H9 (cell line): ENCODE measurements at regions not wholly inside any gene's neighbourhood (a gene's known extent, or its start where the extent isn't known, plus 50 kb on each side); places are given as distances from the start of the nearest gene placed in this dataset.

Experiments
- DNase-seq: peaks from one replicate; pipeline ENCODE4 v3.0.0-alpha.2; 2017
- H2AFZ ChIP-seq: one replicate; pipeline ENCODE4 v1.6.1; 2013; ENCODE audit warnings: mild to moderate bottlenecking, low read length, control low read depth, moderate library complexity
- H2AK5ac ChIP-seq: 2 replicates; pipeline ENCODE4 v1.6.1; 2013; ENCODE audit warnings: low read length, control low read depth, mixed read lengths; ENCODE audit not compliant: insufficient read length
- H2BK120ac ChIP-seq: one replicate; pipeline ENCODE4 v1.6.1; 2013; ENCODE audit warnings: low read depth, mild to moderate bottlenecking, low read length, control low read depth, inconsistent platforms; ENCODE audit not compliant: poor library complexity, severe bottlenecking
- H2BK12ac ChIP-seq: 2 replicates; pipeline ENCODE4 v1.6.1; 2013; ENCODE audit warnings: low read length, control low read depth, mixed read lengths, low read depth; ENCODE audit not compliant: insufficient read length
- H2BK15ac ChIP-seq: 2 replicates; pipeline ENCODE4 v1.6.1; 2013; ENCODE audit warnings: low read depth, low read length, control low read depth
- H2BK20ac ChIP-seq: one replicate; pipeline ENCODE4 v1.6.1; 2013; ENCODE audit warnings: low read depth, mild to moderate bottlenecking, low read length, control low read depth, inconsistent platforms; ENCODE audit not compliant: poor library complexity, severe bottlenecking
- H2BK5ac ChIP-seq: 2 replicates; pipeline ENCODE4 v1.6.1; 2013; ENCODE audit warnings: low read length, control low read depth, mixed read lengths; ENCODE audit not compliant: insufficient read length
- H3K14ac ChIP-seq: 2 replicates; pipeline ENCODE4 v1.6.1; 2013; ENCODE audit warnings: low read length, control low read depth; ENCODE audit not compliant: insufficient read depth
- H3K18ac ChIP-seq: 2 replicates; pipeline ENCODE4 v1.6.1; 2013; ENCODE audit warnings: low read depth, mild to moderate bottlenecking, mixed read lengths, low read length, control low read depth; ENCODE audit not compliant: insufficient read length
- H3K23ac ChIP-seq: 2 replicates; pipeline ENCODE4 v1.6.1; 2013; ENCODE audit warnings: low read length, control low read depth, mixed read lengths, low read depth; ENCODE audit not compliant: insufficient read length
- H3K23me2 ChIP-seq: 2 replicates; pipeline ENCODE4 v1.6.1; 2013; ENCODE audit warnings: low read depth, mild to moderate bottlenecking, mixed read lengths, low read length, control low read depth; ENCODE audit not compliant: insufficient read length, poor library complexity, severe bottlenecking
- H3K27ac ChIP-seq: 2 replicates; pipeline ENCODE4 v1.5.1; 2013; ENCODE audit warnings: low read length, control low read depth, mixed read lengths, low read depth; ENCODE audit not compliant: insufficient read length
- H3K27me3 ChIP-seq: 2 replicates; pipeline ENCODE4 v1.6.1; 2013; ENCODE audit warnings: low read length, control low read depth, inconsistent platforms; ENCODE audit not compliant: insufficient read depth
- H3K4ac ChIP-seq: 2 replicates; pipeline ENCODE4 v1.6.1; 2013; ENCODE audit warnings: low read depth, mild to moderate bottlenecking, control low read depth, inconsistent platforms, low read length, moderate library complexity
- H3K4me1 ChIP-seq: 2 replicates; pipeline ENCODE4 v1.6.1; 2013; ENCODE audit warnings: low read length, control low read depth, inconsistent platforms; ENCODE audit not compliant: insufficient read depth
- H3K4me2 ChIP-seq: 2 replicates; pipeline ENCODE4 v1.6.1; 2013; ENCODE audit warnings: low read length, control low read depth, mixed read lengths; ENCODE audit not compliant: insufficient read length, insufficient read depth
- H3K56ac ChIP-seq: 2 replicates; pipeline ENCODE4 v1.6.1; 2013; ENCODE audit warnings: low read depth, mild to moderate bottlenecking, mixed read lengths, low read length, control low read depth; ENCODE audit not compliant: insufficient read length
- H3K79me1 ChIP-seq: 2 replicates; pipeline ENCODE4 v1.6.1; 2013; ENCODE audit warnings: low read depth, mild to moderate bottlenecking, moderate library complexity, low read length, control low read depth, inconsistent platforms; ENCODE audit not compliant: insufficient read depth, poor library complexity, severe bottlenecking
- H3K79me2 ChIP-seq: 2 replicates; pipeline ENCODE4 v1.6.1; 2013; ENCODE audit warnings: low read length, control low read depth, inconsistent platforms; ENCODE audit not compliant: insufficient read depth
- H3K9ac ChIP-seq: 2 replicates; pipeline ENCODE4 v1.6.1; 2013; ENCODE audit warnings: low read length, control low read depth, mixed read lengths; ENCODE audit not compliant: insufficient read length; ENCODE audit errors: extremely low read depth
- H3K9me3 ChIP-seq: one replicate; pipeline ENCODE4 v1.6.1; 2013; ENCODE audit warnings: low read depth, low read length, inconsistent platforms; ENCODE audit not compliant: control insufficient read depth
- H3T11ph ChIP-seq: one replicate; pipeline ENCODE4 v1.6.1; 2013; ENCODE audit warnings: mild to moderate bottlenecking, low read length, control low read depth, inconsistent platforms
- H4K20me1 ChIP-seq: one replicate; pipeline ENCODE4 v1.6.1; 2013; ENCODE audit not compliant: control insufficient read depth, insufficient read length, insufficient read depth
- H4K5ac ChIP-seq: 2 replicates; pipeline ENCODE4 v1.6.1; 2013; ENCODE audit warnings: low read depth, mild to moderate bottlenecking, mixed read lengths, low read length, control low read depth; ENCODE audit not compliant: insufficient read length
- H4K8ac ChIP-seq: replicated peaks from 2 replicates; pipeline ENCODE4 v1.6.1; 2013; ENCODE audit warnings: low read length, control low read depth, mixed read lengths, low read depth; ENCODE audit not compliant: insufficient read length
- H4K91ac ChIP-seq: 2 replicates; pipeline ENCODE4 v1.6.1; 2013; ENCODE audit warnings: low read depth, mild to moderate bottlenecking, moderate library complexity, mixed read lengths, low read length, control low read depth; ENCODE audit not compliant: insufficient read length
- H3K27ac Mint-ChIP-seq, 3 experiments: 2 replicates in 2 of 3; 3 replicates in 1 of 3; pipeline ENCODE4 v1.8.0; 2020 to 2021; ENCODE audit warnings: mixed read lengths in 3 of 3, mild to moderate bottlenecking in 1 of 3, moderate library complexity in 1 of 3
- H3K27me3 Mint-ChIP-seq: 2 replicates; pipeline ENCODE4 v1.8.0; 2021; ENCODE audit warnings: low read depth, mild to moderate bottlenecking, moderate library complexity, mixed read lengths
- H3K36me3 Mint-ChIP-seq, 3 experiments: 2 replicates in 2 of 3; 3 replicates in 1 of 3; pipeline ENCODE4 v1.8.0; 2020 to 2021; ENCODE audit warnings: low read depth in 3 of 3, mixed read lengths in 3 of 3; ENCODE audit not compliant: insufficient read depth in 1 of 3
- H3K4me1 Mint-ChIP-seq, 2 experiments: 2 replicates each; pipeline ENCODE4 v1.8.0; 2020; ENCODE audit warnings: mixed read lengths in 2 of 2
- H3K4me3 Mint-ChIP-seq, 2 experiments: 2 replicates in 1 of 2; 3 replicates in 1 of 2; pipeline ENCODE4 v1.8.0; 2020 to 2021; ENCODE audit warnings: mild to moderate bottlenecking in 2 of 2, mixed read lengths in 2 of 2, moderate library complexity in 1 of 2
- H3K9me3 Mint-ChIP-seq, 2 experiments: 2 replicates in 1 of 2; 3 replicates in 1 of 2; pipeline ENCODE4 v1.8.0; 2020; ENCODE audit warnings: mild to moderate bottlenecking in 2 of 2, mixed read lengths in 2 of 2, moderate library complexity in 1 of 2
- WGBS: extraction: QIAGEN DNeasy Blood & Tissue Kit; methylation state at CpG from one replicate; pipeline ENCODE4 v1.1.7; 2013; ENCODE audit warnings: missing lambda C conversion rate, low lambda C conversion rate, mixed read lengths; ENCODE audit not compliant: insufficient read length; ENCODE audit errors: extremely low coverage; 5-methylcytosine and 5-hydroxymethylcytosine counted together
- TF ChIP-seq, protein P1 (sequence below): fragments of 200-600 bp; sonication (generic); conservative IDR thresholded peaks from 3 replicates; pipeline ENCODE4 v1.8.0; 2021; ENCODE audit warnings: antibody characterized with exemption, mild to moderate bottlenecking

DNA sequence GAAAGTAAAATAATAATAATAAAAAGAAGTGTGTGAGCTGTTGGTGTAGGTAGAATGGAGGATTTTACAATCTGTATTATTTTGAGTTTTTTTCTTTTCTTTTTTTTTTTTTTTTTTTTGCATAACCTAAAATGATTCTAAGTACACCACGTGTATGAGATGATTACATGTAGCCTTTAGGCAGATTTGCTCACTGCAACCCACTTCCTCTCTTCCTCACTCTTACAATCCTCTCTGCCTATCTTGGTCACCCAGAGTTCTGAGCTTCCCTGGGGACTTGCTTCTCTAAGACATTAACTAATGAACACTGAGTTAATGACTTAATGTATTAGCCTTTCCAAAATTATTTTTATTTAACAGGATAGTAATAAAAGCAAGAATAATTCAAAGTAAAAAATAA is 1169.6 kb downstream of the EFNB2 start:
- Histone ChIP-seq H3K79me1 (no peaks in the 10 kb centered on the region), H4K5ac (no peak overlapping the region), H3K23me2 (no peaks in the 10 kb centered on the region), H3K14ac (no peak overlapping the region), H3K9ac (no peak overlapping the region), H2BK12ac (no peak overlapping the region), H3K56ac (no peak overlapping the region), H2AK5ac (no peak overlapping the region), H3K27me3 (no peaks in the 10 kb centered on the region), H2BK5ac (no peak overlapping the region), H3K9me3 (no peaks in the 10 kb centered on the region), H4K8ac (no peak overlapping the region), H2BK15ac (no peak overlapping the region), H3T11ph (no peak overlapping the region), H2BK20ac (no peak overlapping the region), H3K4me2 (no peak overlapping the region), H3K23ac (no peak overlapping the region), H3K4ac (no peak overlapping the region), H3K4me1 (no peaks in the 10 kb centered on the region), H4K91ac (no peak overlapping the region), H2AFZ (no peak overlapping the region), H2BK120ac (no peak overlapping the region), H3K18ac (no peak overlapping the region), H3K27ac (no peak overlapping the region), H3K79me2 (no peaks in the 10 kb centered on the region), H4K20me1 (no peaks in the 10 kb centered on the region)
- DNase-seq, result no peak
- peaks cover 10 to 13% of the 10 kb centered on the region in 2 experiments for H3K4me1 Mint-ChIP-seq
- WGBS, result no CpG with 5 or more reads among the region's 1 CpG
- H3K36me3 Mint-ChIP-seq, result no peaks in the 10 kb centered on the region
- no peak overlapping the region for H3K27ac Mint-ChIP-seq
- no peaks in the 10 kb centered on the region for H3K9me3 Mint-ChIP-seq
- no peak overlapping the region for H3K4me3 Mint-ChIP-seq
- TF ChIP-seq, protein P1, sequence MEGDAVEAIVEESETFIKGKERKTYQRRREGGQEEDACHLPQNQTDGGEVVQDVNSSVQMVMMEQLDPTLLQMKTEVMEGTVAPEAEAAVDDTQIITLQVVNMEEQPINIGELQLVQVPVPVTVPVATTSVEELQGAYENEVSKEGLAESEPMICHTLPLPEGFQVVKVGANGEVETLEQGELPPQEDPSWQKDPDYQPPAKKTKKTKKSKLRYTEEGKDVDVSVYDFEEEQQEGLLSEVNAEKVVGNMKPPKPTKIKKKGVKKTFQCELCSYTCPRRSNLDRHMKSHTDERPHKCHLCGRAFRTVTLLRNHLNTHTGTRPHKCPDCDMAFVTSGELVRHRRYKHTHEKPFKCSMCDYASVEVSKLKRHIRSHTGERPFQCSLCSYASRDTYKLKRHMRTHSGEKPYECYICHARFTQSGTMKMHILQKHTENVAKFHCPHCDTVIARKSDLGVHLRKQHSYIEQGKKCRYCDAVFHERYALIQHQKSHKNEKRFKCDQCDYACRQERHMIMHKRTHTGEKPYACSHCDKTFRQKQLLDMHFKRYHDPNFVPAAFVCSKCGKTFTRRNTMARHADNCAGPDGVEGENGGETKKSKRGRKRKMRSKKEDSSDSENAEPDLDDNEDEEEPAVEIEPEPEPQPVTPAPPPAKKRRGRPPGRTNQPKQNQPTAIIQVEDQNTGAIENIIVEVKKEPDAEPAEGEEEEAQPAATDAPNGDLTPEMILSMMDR, result no peak
- H3K27me3 Mint-ChIP-seq, result no peaks in the 10 kb centered on the region
